ENCODE measurements at regions not wholly inside any gene's neighbourhood (a gene's known extent, or its start where the extent isn't known, plus 50 kb on each side); places are given as distances from the start of the nearest gene placed in this dataset.
A peak's percentile ranks its signal among the peaks of the same experiment; 100 is the strongest.

DNA sequence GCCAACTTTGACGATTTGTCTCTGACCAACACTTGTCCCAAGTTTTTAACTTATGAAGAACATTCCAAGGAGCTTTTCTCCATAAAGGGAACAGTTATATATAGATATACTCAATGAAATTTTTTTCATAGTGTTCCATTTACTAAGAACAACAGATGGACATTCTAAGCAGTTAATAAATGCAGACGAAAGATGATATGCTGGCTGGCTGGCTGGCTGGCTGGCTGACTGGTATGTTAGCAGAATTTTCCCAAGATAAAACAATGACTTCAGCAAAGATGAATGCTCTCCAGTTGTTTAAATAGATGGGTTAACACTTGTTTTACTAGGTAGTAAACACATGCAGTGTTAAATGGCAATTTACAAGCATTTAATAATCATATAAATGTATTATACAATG, 62.2 kb downstream of the SPANXN3 start:
- TF ChIP-seq CTCF (IDR thresholded peaks at IDR 0.05; ENCODE audit: low read depth, low read length, missing control alignments) = no peak
- in situ Hi-C loops (cut with HindIII; ENCODE audit: low sequenced_read_pairs) = no loop called here
- no peak overlapping the region for H3K4me3 ChIP-seq (ENCODE audit: low read depth, low read length)
- DNase-seq (ENCODE audit: low read depth) = no peak

DNA sequence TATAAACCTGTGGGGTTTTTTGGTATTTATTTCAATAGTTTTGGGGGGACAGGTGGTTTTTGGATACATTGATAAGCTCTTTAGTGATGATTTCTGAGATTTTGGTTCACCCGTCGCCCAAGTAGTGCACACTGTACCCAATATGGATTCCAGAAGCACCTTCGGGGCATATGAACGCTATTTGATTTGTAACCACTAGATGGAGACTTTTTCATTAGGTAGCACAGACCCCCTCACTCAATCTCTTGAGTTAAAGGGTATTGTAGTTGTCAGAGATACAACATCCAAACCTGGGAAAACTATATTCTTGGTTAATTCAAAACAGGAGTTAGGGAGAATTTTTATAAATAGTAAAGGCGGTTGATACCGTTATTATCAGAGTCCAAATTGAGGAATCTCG, 79.8 kb downstream of the SPANXN3 start:
- TF ChIP-seq CTCF (IDR thresholded peaks at IDR 0.05; ENCODE audit: low read depth, low read length, missing control alignments) = peak; percentile 10
- in situ Hi-C loops (cut with HindIII; ENCODE audit: low sequenced_read_pairs) = no loop called here
- no peak overlapping the region for H3K4me3 ChIP-seq (ENCODE audit: low read depth, low read length)
- DNase-seq (ENCODE audit: low read depth) = no peak

DNA sequence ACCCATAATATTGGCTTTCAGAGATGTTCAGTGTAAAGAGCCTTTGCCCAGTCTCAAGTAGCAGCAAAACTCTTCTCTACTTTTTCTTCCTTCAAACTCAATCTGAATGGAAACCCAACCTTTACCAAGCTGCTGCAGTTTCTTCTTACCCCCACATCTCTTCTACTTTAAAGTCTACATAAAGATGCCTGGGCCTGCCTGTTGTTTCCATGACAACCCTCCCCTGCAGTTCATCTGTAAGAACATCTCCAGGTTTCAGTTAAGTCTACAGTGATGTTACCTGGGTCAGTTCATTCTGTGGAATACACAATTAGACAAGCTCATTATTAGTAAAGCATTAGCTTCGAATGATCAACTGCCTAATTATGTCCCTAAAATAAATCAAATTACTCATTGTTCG, 81.4 kb downstream of the SPANXN3 start:
- DNase-seq (ENCODE audit: low read depth) = no peak
- no peak overlapping the region for H3K4me3 ChIP-seq (ENCODE audit: low read depth, low read length)
- no peak for TF ChIP-seq CTCF (IDR thresholded peaks at IDR 0.05; ENCODE audit: low read depth, low read length, missing control alignments)
- in situ Hi-C loops (cut with HindIII; ENCODE audit: low sequenced_read_pairs) = no loop called here

GRCh38 chrX:143429811-143430210, 87.5 kb downstream of the SPANXN3 start:
- no peak overlapping the region for H3K4me3 ChIP-seq (ENCODE audit: low read depth, low read length)
- no peak for TF ChIP-seq CTCF (IDR thresholded peaks at IDR 0.05; ENCODE audit: low read depth, low read length, missing control alignments)
- in situ Hi-C loops (cut with HindIII; ENCODE audit: low sequenced_read_pairs) = no loop called here
- DNase-seq (ENCODE audit: low read depth) = no peak

GRCh38 chrX:143429131-143429530, 88.1 kb downstream of the SPANXN3 start:
- in situ Hi-C loops (cut with HindIII; ENCODE audit: low sequenced_read_pairs) = no loop called here
- DNase-seq (ENCODE audit: low read depth) = no peak
- H3K4me3 ChIP-seq (ENCODE audit: low read depth, low read length) = no peak overlapping the region

DNA sequence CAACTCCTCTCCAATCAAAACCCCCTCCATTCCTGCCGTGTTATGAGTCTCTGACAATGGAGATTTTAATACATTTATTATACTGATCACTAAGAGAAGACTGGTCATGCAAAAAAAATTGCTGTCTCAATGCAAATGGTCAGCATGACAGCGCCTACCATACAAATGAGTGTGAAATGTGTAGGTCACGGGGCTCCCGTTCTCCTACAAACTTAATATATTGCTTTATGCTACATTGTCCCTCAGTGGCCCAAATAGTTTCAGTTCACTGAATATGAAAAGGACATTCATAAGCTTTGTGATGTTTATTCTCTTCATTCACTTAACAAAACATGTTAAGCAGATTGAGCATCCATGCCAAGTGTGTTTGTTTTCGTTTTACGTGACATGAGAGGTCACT, 116.1 kb downstream of the SPANXN3 start:
- no peak for DNase-seq (ENCODE audit: low read depth)
- no peak overlapping the region for H3K4me3 ChIP-seq (ENCODE audit: low read depth, low read length)
- TF ChIP-seq CTCF (IDR thresholded peaks at IDR 0.05; ENCODE audit: low read depth, low read length, missing control alignments) = no peak
- in situ Hi-C loops (cut with HindIII; ENCODE audit: low sequenced_read_pairs) = no loop called here

More at GRCh38 chrX:143429131-143429530, 88.1 kb downstream of the SPANXN3 start:
- TF ChIP-seq CTCF (IDR thresholded peaks at IDR 0.05; ENCODE audit: low read depth, low read length, missing control alignments) = no peak

GRCh38 chrX:143378851-143379250, 138.4 kb downstream of the SPANXN3 start:
- DNase-seq (ENCODE audit: low read depth) = no peak
- H3K4me3 ChIP-seq (ENCODE audit: low read depth, low read length) = no peak overlapping the region
- in situ Hi-C loops (cut with HindIII; ENCODE audit: low sequenced_read_pairs) = no loop called here
- TF ChIP-seq CTCF (IDR thresholded peaks at IDR 0.05; ENCODE audit: low read depth, low read length, missing control alignments) = no peak
